Upper lobe of left lung (tissue), 6 donors: ENCODE measurements at regions not wholly inside any gene's neighbourhood (a gene's known extent, or its start where the extent isn't known, plus 50 kb on each side); places are given as distances from the start of the nearest gene placed in this dataset.

ENCODE experiments used
- ATAC-seq, 2 donors: fragments of 200-7000 bp; cut with Tn5 transposase; one replicate each; pipeline ENCODE4 v1.9.1; 2022; ENCODE audit warnings: mild to moderate bottlenecking in 2 of 2, moderate library complexity in 2 of 2; ENCODE audit not compliant: low FRiP score in 2 of 2
- DNase-seq, 2 donors: peaks; one replicate each; pipeline ENCODE4 v3.0.0-alpha.2; 2019 to 2020
- H3K27ac ChIP-seq, 4 donors: fragments of 200-600 bp; sonication (generic); one replicate each; pipeline ENCODE4 v1.5.1; 2016 to 2019
- H3K27me3 ChIP-seq, 4 donors: fragments of 200-600 bp; sonication (generic); one replicate each; pipeline ENCODE4 v1.5.1; 2017 to 2019
- H3K36me3 ChIP-seq, 4 donors: fragments of 200-600 bp; sonication (generic); one replicate each; pipeline ENCODE4 v1.5.1; 2016 to 2019
- H3K4me1 ChIP-seq, 4 donors: fragments of 200-600 bp; sonication (generic); one replicate each; pipeline ENCODE4 v1.5.1; 2018 to 2019
- H3K4me3 ChIP-seq, 4 donors: fragments of 200-600 bp; sonication (generic); one replicate each; pipeline ENCODE4 v1.5.1; 2017 to 2019; ENCODE audit warnings: mild to moderate bottlenecking in 2 of 4, moderate library complexity in 1 of 4
- H3K9me3 ChIP-seq, 4 donors: fragments of 200-600 bp; sonication (generic); one replicate each; pipeline ENCODE4 v1.5.1; 2018 to 2019
- EP300 ChIP-seq, 4 donors: sonication (generic); formaldehyde crosslinking; IDR thresholded peaks; one replicate each; pipeline ENCODE4 v1.5.1; 2017; ENCODE audit warnings: antibody characterized with exemption in 4 of 4, control low read depth in 2 of 4
- POLR2A ChIP-seq, 4 donors: fragments of 450-650 bp; IDR thresholded peaks; one replicate each; pipeline ENCODE4 v1.5.1; 2016 to 2017; ENCODE audit warnings: antibody characterized with exemption in 4 of 4, mild to moderate bottlenecking in 2 of 4
- POLR2AphosphoS5 ChIP-seq, 2 donors: sonication (generic); formaldehyde crosslinking; IDR thresholded peaks; one replicate each; pipeline ENCODE4 v1.5.1; 2017; ENCODE audit warnings: antibody characterized with exemption in 2 of 2
- WGBS, 2 donors: methylation state at CpG; one replicate each; pipeline ENCODE4 v1.1.5; 2017 to 2018; 5-methylcytosine and 5-hydroxymethylcytosine counted together
- TF ChIP-seq, protein P1 (sequence below), 6 experiments: fragments of 450-650 bp in 4 of 6; fragments of 200-600 bp in 2 of 6; sonication (generic) in 2 of 6; IDR thresholded peaks; one replicate each; pipeline ENCODE4 v1.5.1; 2016 to 2019; ENCODE audit warnings: antibody characterized with exemption in 6 of 6
- donor health status: DM: no; HTN: no; CAD: no; lungs with moderate emphysema.
- donor health status: DM: no; HTN: yes; CAD: no; lungs with severe emphysema.

DNA sequence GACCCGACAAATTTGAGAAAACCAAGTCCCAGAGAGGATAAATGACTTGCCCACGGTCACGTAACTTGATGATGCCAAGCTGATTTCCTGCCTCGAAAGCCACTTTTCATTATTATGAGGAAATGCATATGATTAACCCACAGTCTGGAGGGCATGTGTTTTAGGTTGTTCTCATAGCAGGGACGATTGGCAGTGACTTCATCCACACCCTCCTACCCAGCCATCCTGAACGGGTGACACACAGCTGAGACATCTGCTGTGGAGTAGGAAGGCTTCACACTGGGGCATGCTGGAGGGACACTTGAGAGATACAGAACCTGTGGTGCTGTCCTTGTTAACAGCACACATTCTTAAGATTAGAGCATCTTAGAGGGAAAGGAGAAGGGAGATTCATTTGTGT, 65.4 kb upstream of the WDFY2 start:
- DNase-seq, result no peak
- TF ChIP-seq POLR2A (IDR thresholded peaks at IDR 0.05) (no peak), POLR2AphosphoS5 (IDR thresholded peaks at IDR 0.05) (no peak), EP300 (IDR thresholded peaks at IDR 0.05) (no peak)
- TF ChIP-seq, protein P1, sequence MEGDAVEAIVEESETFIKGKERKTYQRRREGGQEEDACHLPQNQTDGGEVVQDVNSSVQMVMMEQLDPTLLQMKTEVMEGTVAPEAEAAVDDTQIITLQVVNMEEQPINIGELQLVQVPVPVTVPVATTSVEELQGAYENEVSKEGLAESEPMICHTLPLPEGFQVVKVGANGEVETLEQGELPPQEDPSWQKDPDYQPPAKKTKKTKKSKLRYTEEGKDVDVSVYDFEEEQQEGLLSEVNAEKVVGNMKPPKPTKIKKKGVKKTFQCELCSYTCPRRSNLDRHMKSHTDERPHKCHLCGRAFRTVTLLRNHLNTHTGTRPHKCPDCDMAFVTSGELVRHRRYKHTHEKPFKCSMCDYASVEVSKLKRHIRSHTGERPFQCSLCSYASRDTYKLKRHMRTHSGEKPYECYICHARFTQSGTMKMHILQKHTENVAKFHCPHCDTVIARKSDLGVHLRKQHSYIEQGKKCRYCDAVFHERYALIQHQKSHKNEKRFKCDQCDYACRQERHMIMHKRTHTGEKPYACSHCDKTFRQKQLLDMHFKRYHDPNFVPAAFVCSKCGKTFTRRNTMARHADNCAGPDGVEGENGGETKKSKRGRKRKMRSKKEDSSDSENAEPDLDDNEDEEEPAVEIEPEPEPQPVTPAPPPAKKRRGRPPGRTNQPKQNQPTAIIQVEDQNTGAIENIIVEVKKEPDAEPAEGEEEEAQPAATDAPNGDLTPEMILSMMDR (IDR thresholded peaks at IDR 0.05), result no peak

DNA sequence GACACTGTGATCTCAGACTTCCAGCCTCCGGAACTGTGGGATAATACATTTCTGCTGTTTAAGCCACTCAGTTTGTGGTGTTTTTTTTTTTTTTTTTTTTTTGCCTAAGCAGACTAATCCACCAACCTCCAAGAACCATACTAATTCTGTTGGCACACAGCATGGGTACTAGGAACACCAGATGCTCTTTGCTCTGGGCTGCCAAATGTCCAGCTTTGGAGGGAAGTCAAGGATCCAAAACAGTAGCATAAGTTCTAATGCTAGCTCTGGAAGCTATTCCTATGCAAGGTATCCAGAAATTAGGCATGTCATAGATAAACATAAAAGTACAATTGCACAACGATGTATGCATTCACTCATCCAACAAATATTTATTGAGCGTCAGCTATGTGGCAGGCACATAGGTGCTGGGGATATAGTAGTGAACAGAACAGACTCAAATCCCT, 64.5 kb upstream of the WDFY2 start:
- Histone ChIP-seq H3K27ac (no peak overlapping the region), H3K36me3 (no peaks in the 10 kb centered on the region), H3K4me3 (no peak overlapping the region), H3K27me3 (no peaks in the 10 kb centered on the region), H3K4me1 (peaks cover 0 to 7% (median 5%) of the 10 kb centered on the region in 4 donors), H3K9me3 (no peaks in the 10 kb centered on the region)
- TF ChIP-seq POLR2AphosphoS5 (IDR thresholded peaks at IDR 0.05) (no peak), EP300 (IDR thresholded peaks at IDR 0.05) (no peak), POLR2A (IDR thresholded peaks at IDR 0.05) (no peak)
- TF ChIP-seq, protein P1 (IDR thresholded peaks at IDR 0.05), result no peak
- ATAC-seq, result no peak
- DNase-seq, result no peak
- WGBS, 2 donors, result 75 to 79% methylated on average over 3 of the region's 3 CpGs

More for the DNA sequence above, 65.4 kb upstream of the WDFY2 start:
- Histone ChIP-seq H3K9me3 (no peaks in the 10 kb centered on the region), H3K27me3 (no peaks in the 10 kb centered on the region), H3K4me3 (no peak overlapping the region), H3K27ac (no peak overlapping the region), H3K4me1 (peaks cover 0 to 7% (median 5%) of the 10 kb centered on the region in 4 donors), H3K36me3 (no peaks in the 10 kb centered on the region)
- ATAC-seq, result peak in 1 of 2 donors; percentile 56
- 58 to 77% methylated on average over 6 of the region's 6 CpGs for WGBS, 2 donors

DNA sequence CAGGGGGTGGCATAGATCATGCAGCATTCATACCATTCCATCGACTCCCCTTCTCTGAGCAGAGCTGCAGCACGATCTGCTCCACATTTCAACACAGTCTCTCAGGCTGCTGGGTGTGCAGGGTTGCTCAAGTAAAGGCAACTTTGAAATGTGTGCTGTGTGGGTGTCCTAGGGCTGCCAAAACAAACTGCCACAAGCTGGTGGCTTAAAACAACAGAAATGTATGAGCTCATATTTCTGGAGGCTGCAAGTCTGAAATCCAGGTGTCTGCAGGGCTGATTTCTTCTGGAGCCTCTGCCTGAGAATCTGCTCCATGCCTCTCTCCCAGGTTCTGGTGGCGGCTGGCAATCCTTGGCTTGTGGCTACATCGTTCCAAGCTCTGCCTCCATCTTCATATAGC, 63.7 kb upstream of the WDFY2 start:
- H3K4me1 ChIP-seq, result peaks cover 0 to 7% (median 5%) of the 10 kb centered on the region in 4 donors
- no peaks in the 10 kb centered on the region for H3K36me3 ChIP-seq
- no peaks in the 10 kb centered on the region for H3K9me3 ChIP-seq
- H3K27me3 ChIP-seq, result no peaks in the 10 kb centered on the region
- no peak overlapping the region for H3K4me3 ChIP-seq
- ATAC-seq (peak in 1 of 2 donors; percentile 23), DNase-seq (no peak)
- WGBS, 2 donors, result 77 to 79% methylated on average over 4 of the region's 4 CpGs
- no peak overlapping the region for H3K27ac ChIP-seq
- TF ChIP-seq POLR2A (IDR thresholded peaks at IDR 0.05) (no peak), POLR2AphosphoS5 (IDR thresholded peaks at IDR 0.05) (no peak), EP300 (IDR thresholded peaks at IDR 0.05) (no peak)

DNA sequence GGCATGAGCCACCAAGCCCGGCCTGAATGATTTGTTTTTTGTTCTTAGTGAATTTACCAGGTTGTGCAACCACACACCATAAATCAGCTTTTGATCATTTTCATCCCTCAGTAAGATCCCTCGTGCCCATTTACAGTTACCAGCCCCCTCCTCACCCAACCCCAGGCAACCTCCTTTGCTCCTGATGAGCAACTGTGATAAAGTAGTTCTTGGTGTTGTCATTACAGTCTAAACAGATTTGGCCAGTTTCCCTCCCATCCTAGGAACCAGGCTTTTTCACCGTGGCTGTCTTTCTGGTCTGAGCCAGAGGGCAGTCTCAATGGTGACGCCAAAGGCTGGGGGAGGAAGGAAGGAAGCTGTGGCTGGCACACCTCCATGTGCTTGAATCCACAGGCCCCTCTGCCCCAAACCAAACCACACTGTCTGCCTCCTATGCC, 61.2 kb upstream of the WDFY2 start:
- H3K36me3 ChIP-seq, result no peaks in the 10 kb centered on the region
- peaks cover 0 to 7% (median 5%) of the 10 kb centered on the region in 4 donors for H3K4me1 ChIP-seq
- WGBS, 2 donors, result 31 to 35% methylated on average over 4 of the region's 4 CpGs
- H3K27ac ChIP-seq, result no peak overlapping the region
- H3K27me3 ChIP-seq, result no peaks in the 10 kb centered on the region
- TF ChIP-seq, protein P1 (IDR thresholded peaks at IDR 0.05), result no peak
- TF ChIP-seq POLR2A (IDR thresholded peaks at IDR 0.05) (no peak), EP300 (IDR thresholded peaks at IDR 0.05) (no peak), POLR2AphosphoS5 (IDR thresholded peaks at IDR 0.05) (no peak)
- ATAC-seq, result peak in 1 of 2 donors; percentile 68
- H3K9me3 ChIP-seq, result no peaks in the 10 kb centered on the region
- no peak overlapping the region for H3K4me3 ChIP-seq
- peak in 1 of 2 donors; percentile 51 for DNase-seq

DNA sequence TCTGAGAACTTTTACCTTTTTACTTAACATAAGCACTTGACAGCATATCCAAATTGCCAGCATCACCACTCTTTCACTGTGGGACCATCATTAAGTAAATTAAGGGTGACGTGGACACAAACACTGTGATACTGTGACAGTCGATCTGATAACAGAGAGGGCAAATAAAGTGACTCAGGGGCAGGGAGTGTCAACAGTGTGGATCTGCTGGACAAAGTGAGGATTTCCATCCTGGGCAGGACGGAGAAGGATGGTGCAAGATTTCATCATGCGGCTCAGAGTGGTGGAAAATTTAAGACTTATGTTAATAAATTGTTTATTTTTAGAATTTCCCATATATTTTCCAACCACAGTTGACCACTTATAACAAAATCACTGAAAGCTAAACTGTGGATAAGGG, 60.0 kb upstream of the WDFY2 start:
- WGBS, 2 donors, result 63 to 74% methylated on average over 4 of the region's 4 CpGs
- H3K27me3 ChIP-seq, result no peaks in the 10 kb centered on the region
- no peaks in the 10 kb centered on the region for H3K9me3 ChIP-seq
- H3K4me3 ChIP-seq, result no peak overlapping the region
- ATAC-seq (no peak), DNase-seq (no peak)
- TF ChIP-seq EP300 (IDR thresholded peaks at IDR 0.05) (no peak), POLR2AphosphoS5 (IDR thresholded peaks at IDR 0.05) (no peak), POLR2A (IDR thresholded peaks at IDR 0.05) (no peak)
- TF ChIP-seq, protein P1 (IDR thresholded peaks at IDR 0.05), result no peak
- H3K36me3 ChIP-seq, result no peaks in the 10 kb centered on the region
- peaks cover 0 to 7% (median 5%) of the 10 kb centered on the region in 4 donors for H3K4me1 ChIP-seq
- no peak overlapping the region for H3K27ac ChIP-seq
